Activated T-helper 1 cell treated with anti-CD3 and anti-CD28 coated beads, Interleukin-2, amount 50 U/mL, for 16 hours (primary cell): ENCODE measurements at regions not wholly inside any gene's neighbourhood (a gene's known extent, or its start where the extent isn't known, plus 50 kb on each side); places are given as distances from the start of the nearest gene placed in this dataset.

Source experiments
- DNase-seq, 2 donors: peaks; one replicate each; pipeline ENCODE4 v3.0.0-alpha.2; 2020; ENCODE audit warnings: low read depth in 1 of 2, low spot score in 1 of 2

- no peak for DNase-seq
Measured at GRCh38 chr6:144990784-144991183, 705.6 kb downstream of the UTRN start.

GRCh38 chr6:144993870-144994269, 708.7 kb downstream of the UTRN start:
- no peak for DNase-seq

- DNase-seq: no peak
Measured at GRCh38 chr6:144997996-144998395, 712.9 kb downstream of the UTRN start.

- no peak for DNase-seq
Measured at GRCh38 chr6:144999127-144999526, 714.0 kb downstream of the UTRN start.

GRCh38 chr6:145003145-145003544, 718.0 kb downstream of the UTRN start:
- no peak for DNase-seq

GRCh38 chr6:145006914-145007313, 721.8 kb downstream of the UTRN start:
- no peak for DNase-seq

- DNase-seq: no peak
Measured at GRCh38 chr6:145008715-145009114, 723.6 kb downstream of the UTRN start.

GRCh38 chr6:145009711-145010110, 724.6 kb downstream of the UTRN start:
- DNase-seq: no peak

- no peak for DNase-seq
Measured at GRCh38 chr6:145012039-145012662, 723.2 kb downstream of the EPM2A start.

- DNase-seq: no peak
Measured at GRCh38 chr6:145015739-145016558, 719.4 kb downstream of the EPM2A start.

GRCh38 chr6:145017051-145017450, 718.3 kb downstream of the EPM2A start:
- DNase-seq: no peak

- DNase-seq: no peak
Measured at GRCh38 chr6:145017516-145017915, 717.8 kb downstream of the EPM2A start.

GRCh38 chr6:145018027-145018426, 717.3 kb downstream of the EPM2A start:
- DNase-seq: no peak

GRCh38 chr6:145020114-145020513, 715.2 kb downstream of the EPM2A start:
- no peak for DNase-seq

- no peak for DNase-seq
Measured at GRCh38 chr6:145020543-145020942, 714.8 kb downstream of the EPM2A start.

GRCh38 chr6:145022199-145022796, 713.0 kb downstream of the EPM2A start:
- no peak for DNase-seq

- DNase-seq: no peak
Measured at GRCh38 chr6:145023116-145023726, 712.1 kb downstream of the EPM2A start.

- DNase-seq: no peak
Measured at GRCh38 chr6:145025488-145025887, 709.8 kb downstream of the EPM2A start.

- no peak for DNase-seq
Measured at GRCh38 chr6:145026267-145026679, 709.0 kb downstream of the EPM2A start.

- DNase-seq: no peak
Measured at GRCh38 chr6:145028144-145028818, 707.0 kb downstream of the EPM2A start.

GRCh38 chr6:145031001-145031400, 704.3 kb downstream of the EPM2A start:
- no peak for DNase-seq
